ENCODE measurements at regions not wholly inside any gene's neighbourhood (a gene's known extent, or its start where the extent isn't known, plus 50 kb on each side); places are given as distances from the start of the nearest gene placed in this dataset.
"Not testable (repeated sequence)": the region's sequence is repeated elsewhere in the genome, so short reads cannot be mapped to it uniquely, and the experiment has no call there.

DNA sequence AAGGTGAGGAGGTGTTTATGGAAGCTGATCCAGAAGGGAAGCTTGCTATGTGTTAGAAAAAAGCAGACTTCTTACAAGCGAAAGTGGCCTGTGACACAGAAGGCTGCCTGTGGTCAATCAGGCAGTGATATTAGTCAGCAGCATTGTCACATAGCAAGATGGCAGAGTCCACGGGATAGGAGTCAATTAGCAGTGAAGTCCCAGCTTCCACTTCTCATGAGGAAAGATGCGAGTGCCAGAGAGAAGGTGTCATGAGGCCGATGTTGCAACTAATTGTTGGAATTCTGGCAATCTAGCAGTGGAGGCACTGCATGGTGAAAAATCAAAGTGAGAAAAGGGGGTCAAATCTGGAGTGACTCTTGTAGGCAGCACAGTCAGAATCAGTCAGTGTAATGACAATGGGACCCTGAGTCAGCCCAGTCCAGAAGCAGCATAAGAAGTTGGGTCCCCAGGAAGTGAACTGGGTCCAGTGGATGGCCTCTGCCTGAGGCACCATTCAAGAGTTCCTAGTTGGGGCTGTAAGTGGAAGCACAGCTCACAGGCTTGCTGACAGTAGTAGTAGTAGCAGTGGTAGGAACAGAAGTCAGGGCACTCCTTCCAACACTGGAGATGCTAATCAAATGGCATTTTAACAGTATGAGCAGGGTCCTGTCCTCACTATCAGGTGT is 85.1 kb downstream of the TNFRSF13B start:
- no peaks in the 10 kb centered on the region for H3K9me2 ChIP-seq
- H4K20me1 ChIP-seq (ENCODE audit: insufficient read depth) = no peaks in the 10 kb centered on the region
- TF ChIP-seq TAF1 (IDR thresholded peaks at IDR 0.05; ENCODE audit: borderline replicate concordance, low read depth, low read length) = no peak
- no peak for TF ChIP-seq MXI1 (IDR thresholded peaks at IDR 0.05; ENCODE audit: low read depth, low read length)
- no peak for TF ChIP-seq MEF2A (IDR thresholded peaks at IDR 0.05; ENCODE audit: borderline replicate concordance, low read depth)
- TF ChIP-seq RXRA (IDR thresholded peaks at IDR 0.05; ENCODE audit: borderline replicate concordance, low read depth) = no peak
- TF ChIP-seq RAD21 (IDR thresholded peaks at IDR 0.05; ENCODE audit: low read length) = no peak
- no peak for TF ChIP-seq ELF1 (IDR thresholded peaks at IDR 0.05)
- no peak for TF ChIP-seq FOSL2 (IDR thresholded peaks at IDR 0.05; ENCODE audit: borderline replicate concordance, low read depth)
- TF ChIP-seq, protein P1, sequence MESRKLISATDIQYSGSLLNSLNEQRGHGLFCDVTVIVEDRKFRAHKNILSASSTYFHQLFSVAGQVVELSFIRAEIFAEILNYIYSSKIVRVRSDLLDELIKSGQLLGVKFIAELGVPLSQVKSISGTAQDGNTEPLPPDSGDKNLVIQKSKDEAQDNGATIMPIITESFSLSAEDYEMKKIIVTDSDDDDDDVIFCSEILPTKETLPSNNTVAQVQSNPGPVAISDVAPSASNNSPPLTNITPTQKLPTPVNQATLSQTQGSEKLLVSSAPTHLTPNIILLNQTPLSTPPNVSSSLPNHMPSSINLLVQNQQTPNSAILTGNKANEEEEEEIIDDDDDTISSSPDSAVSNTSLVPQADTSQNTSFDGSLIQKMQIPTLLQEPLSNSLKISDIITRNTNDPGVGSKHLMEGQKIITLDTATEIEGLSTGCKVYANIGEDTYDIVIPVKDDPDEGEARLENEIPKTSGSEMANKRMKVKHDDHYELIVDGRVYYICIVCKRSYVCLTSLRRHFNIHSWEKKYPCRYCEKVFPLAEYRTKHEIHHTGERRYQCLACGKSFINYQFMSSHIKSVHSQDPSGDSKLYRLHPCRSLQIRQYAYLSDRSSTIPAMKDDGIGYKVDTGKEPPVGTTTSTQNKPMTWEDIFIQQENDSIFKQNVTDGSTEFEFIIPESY (IDR thresholded peaks at IDR 0.05; ENCODE audit: borderline replicate concordance, low read depth) = no peak
- no peak for TF ChIP-seq FOXM1 (IDR thresholded peaks at IDR 0.05; ENCODE audit: low read depth)
- TF ChIP-seq EZH2phosphoT487 (IDR thresholded peaks at IDR 0.05; ENCODE audit: borderline replicate concordance, low read depth) = no peak
- TF ChIP-seq, protein P2, sequence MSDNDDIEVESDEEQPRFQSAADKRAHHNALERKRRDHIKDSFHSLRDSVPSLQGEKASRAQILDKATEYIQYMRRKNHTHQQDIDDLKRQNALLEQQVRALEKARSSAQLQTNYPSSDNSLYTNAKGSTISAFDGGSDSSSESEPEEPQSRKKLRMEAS (IDR thresholded peaks at IDR 0.05; ENCODE audit: low read depth) = no peak
- TF ChIP-seq, protein P3, sequence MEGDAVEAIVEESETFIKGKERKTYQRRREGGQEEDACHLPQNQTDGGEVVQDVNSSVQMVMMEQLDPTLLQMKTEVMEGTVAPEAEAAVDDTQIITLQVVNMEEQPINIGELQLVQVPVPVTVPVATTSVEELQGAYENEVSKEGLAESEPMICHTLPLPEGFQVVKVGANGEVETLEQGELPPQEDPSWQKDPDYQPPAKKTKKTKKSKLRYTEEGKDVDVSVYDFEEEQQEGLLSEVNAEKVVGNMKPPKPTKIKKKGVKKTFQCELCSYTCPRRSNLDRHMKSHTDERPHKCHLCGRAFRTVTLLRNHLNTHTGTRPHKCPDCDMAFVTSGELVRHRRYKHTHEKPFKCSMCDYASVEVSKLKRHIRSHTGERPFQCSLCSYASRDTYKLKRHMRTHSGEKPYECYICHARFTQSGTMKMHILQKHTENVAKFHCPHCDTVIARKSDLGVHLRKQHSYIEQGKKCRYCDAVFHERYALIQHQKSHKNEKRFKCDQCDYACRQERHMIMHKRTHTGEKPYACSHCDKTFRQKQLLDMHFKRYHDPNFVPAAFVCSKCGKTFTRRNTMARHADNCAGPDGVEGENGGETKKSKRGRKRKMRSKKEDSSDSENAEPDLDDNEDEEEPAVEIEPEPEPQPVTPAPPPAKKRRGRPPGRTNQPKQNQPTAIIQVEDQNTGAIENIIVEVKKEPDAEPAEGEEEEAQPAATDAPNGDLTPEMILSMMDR (IDR thresholded peaks at IDR 0.05) = no peak
- no peaks in the 10 kb centered on the region for H3K9me3 ChIP-seq
- no peaks in the 10 kb centered on the region for H3K36me3 ChIP-seq (replicated peaks in 1 of 2; ENCODE audit: control insufficient read depth in 1 of 2, insufficient read depth in 2 of 2, low read length in 1 of 2)
- H3K27me3 ChIP-seq (ENCODE audit: insufficient read depth) = peaks cover 6% of the 10 kb centered on the region; the same call in 1 of the 2 replicates
- no peak for DNase-seq
- ChIA-PET CTCF (no interaction called here), POLR2A (no interaction called here)
- H3K9ac ChIP-seq = no peak overlapping the region
- no peak overlapping the region for H3K4me2 ChIP-seq
- H2AFZ ChIP-seq (ENCODE audit: low read depth) = no peak overlapping the region
- WGBS (ENCODE audit: low lambda C conversion rate) = 28% methylated on average over 4 of the region's 4 CpGs
- H3F3A ChIP-seq (replicated peaks; ENCODE audit: insufficient read depth) = no peaks in the 10 kb centered on the region
- H3K4me1 ChIP-seq (ENCODE audit: control insufficient read depth in 1 of 2, insufficient read depth in 2 of 2, low read depth in 1 of 2, low read length in 1 of 2) = no peaks in the 10 kb centered on the region
- no peak overlapping the region for H3K4me3 ChIP-seq (ENCODE audit: low read depth in 2 of 2, low read length in 1 of 2)
- H3K79me2 ChIP-seq (ENCODE audit: insufficient read depth) = no peaks in the 10 kb centered on the region
- H3K27ac ChIP-seq (ENCODE audit: low read depth in 2 of 2, low read length in 1 of 2) = no peak overlapping the region

DNA sequence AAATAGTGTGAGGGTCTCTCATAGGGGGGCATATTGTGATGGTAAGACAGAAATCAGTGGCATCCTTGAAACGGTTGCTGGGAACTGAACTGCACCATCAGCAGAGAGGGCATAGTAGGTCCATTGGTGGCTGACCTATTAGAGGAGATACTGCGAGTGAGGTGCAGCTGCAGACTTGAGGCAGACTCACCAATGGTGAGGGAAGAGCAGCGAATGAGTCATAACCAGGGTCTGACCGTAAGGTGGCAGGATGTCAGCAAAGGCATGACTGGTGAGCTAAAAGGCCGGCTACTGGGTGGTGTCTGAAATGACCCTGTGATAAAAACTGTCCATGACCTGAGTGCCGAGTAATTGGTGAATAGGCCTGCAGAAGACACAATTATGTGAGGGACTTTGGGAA is 86.7 kb downstream of the TNFRSF13B start:
- H3K9me2 ChIP-seq; H3K9ac ChIP-seq; POLR2A ChIA-PET; H3F3A ChIP-seq (replicated peaks; ENCODE audit: insufficient read depth); H3K4me3 ChIP-seq (ENCODE audit: low read depth in 2 of 2, low read length in 1 of 2); H3K4me1 ChIP-seq (ENCODE audit: control insufficient read depth in 1 of 2, insufficient read depth in 2 of 2, low read depth in 1 of 2, low read length in 1 of 2); H4K20me1 ChIP-seq (ENCODE audit: insufficient read depth); H3K79me2 ChIP-seq (ENCODE audit: insufficient read depth); H3K36me3 ChIP-seq (replicated peaks in 1 of 2; ENCODE audit: control insufficient read depth in 1 of 2, insufficient read depth in 2 of 2, low read length in 1 of 2); DNase-seq; H3K27me3 ChIP-seq (ENCODE audit: insufficient read depth); H2AFZ ChIP-seq (ENCODE audit: low read depth); H3K9me3 ChIP-seq; H3K27ac ChIP-seq (ENCODE audit: low read depth in 2 of 2, low read length in 1 of 2); H3K4me2 ChIP-seq: not testable (repeated sequence)
- CTCF ChIA-PET = interaction anchor here (1.0 kb wide), 1 partner anchor 11 kb away, joined by 4 read pairs; no protein-coding TSS in a partner anchor
- 33% methylated on average over 5 of the region's 6 CpGs for WGBS (ENCODE audit: low lambda C conversion rate)

DNA sequence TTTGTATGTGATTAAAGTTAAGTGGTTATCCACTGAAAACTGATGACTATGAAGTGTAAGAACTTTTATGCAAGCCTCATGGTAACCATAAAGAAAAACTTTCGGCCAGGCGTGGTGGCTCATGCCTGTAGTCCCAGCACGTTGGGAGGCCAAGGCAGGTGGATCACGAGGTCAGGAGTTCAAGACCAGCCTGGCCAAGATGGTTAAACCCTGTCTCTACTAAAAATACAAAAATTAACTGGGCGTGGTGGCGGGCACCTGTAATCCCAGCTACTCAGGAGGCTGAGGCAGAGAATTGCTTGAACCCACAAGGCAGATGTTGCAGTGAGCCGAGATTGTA is 89.0 kb downstream of the TNFRSF13B start:
- H3K79me2 ChIP-seq (ENCODE audit: insufficient read depth); H3K4me1 ChIP-seq (ENCODE audit: control insufficient read depth in 1 of 2, insufficient read depth in 2 of 2, low read depth in 1 of 2, low read length in 1 of 2); POLR2A ChIA-PET; CTCF ChIA-PET; H3K27ac ChIP-seq (ENCODE audit: low read depth in 2 of 2, low read length in 1 of 2); H3K9me3 ChIP-seq; H3F3A ChIP-seq (replicated peaks; ENCODE audit: insufficient read depth); H3K9me2 ChIP-seq; H2AFZ ChIP-seq (ENCODE audit: low read depth); H3K4me3 ChIP-seq (ENCODE audit: low read depth in 2 of 2, low read length in 1 of 2); H3K9ac ChIP-seq; H3K36me3 ChIP-seq (replicated peaks in 1 of 2; ENCODE audit: control insufficient read depth in 1 of 2, insufficient read depth in 2 of 2, low read length in 1 of 2); H4K20me1 ChIP-seq (ENCODE audit: insufficient read depth); DNase-seq; H3K4me2 ChIP-seq; H3K27me3 ChIP-seq (ENCODE audit: insufficient read depth): not testable (repeated sequence)
- 62% methylated on average over 7 of the region's 7 CpGs for WGBS (ENCODE audit: low lambda C conversion rate)

Measured in SK-N-SH (cell line).